Colon (tissue), 2 donors: ENCODE measurements at regions not wholly inside any gene's neighbourhood (a gene's known extent, or its start where the extent isn't known, plus 50 kb on each side); places are given as distances from the start of the nearest gene placed in this dataset.
"Not testable (repeated sequence)": the region's sequence is repeated elsewhere in the genome, so short reads cannot be mapped to it uniquely, and the experiment has no call there.

Experiments used
- FAIRE-seq: peaks from 2 replicates; lab custom pipeline; 2012; peaks lifted over from hg19 to GRCh38; lab: Jason Lieb, UNC
- donor health status: control.
- donor health status: control.

GRCh38 chr5:97937846-97938245 lies 754.8 kb upstream of the RIOK2 start:
- no peak for FAIRE-seq

- no peak for FAIRE-seq
Measured at GRCh38 chr5:97943036-97943435, 760.0 kb upstream of the RIOK2 start.

GRCh38 chr5:97951139-97951538 lies 768.1 kb upstream of the RIOK2 start:
- FAIRE-seq = no peak

- FAIRE-seq = no peak
Measured at GRCh38 chr5:97955450-97955849, 772.4 kb upstream of the RIOK2 start.

- FAIRE-seq = no peak
Measured at GRCh38 chr5:97967292-97967691, 784.2 kb upstream of the RIOK2 start.

- no peak for FAIRE-seq
Measured at GRCh38 chr5:97968346-97968745, 785.3 kb upstream of the RIOK2 start.

- FAIRE-seq = no peak
Measured at GRCh38 chr5:97979740-97980139, 793.7 kb upstream of the RGMB start.

- no peak for FAIRE-seq
Measured at GRCh38 chr5:97980291-97980690, 793.2 kb upstream of the RGMB start.

- no peak for FAIRE-seq
Measured at GRCh38 chr5:97986069-97986468, 787.4 kb upstream of the RGMB start.

- FAIRE-seq = no peak
Measured at GRCh38 chr5:97991236-97991635, 782.2 kb upstream of the RGMB start.

GRCh38 chr5:97998941-97999340 lies 774.5 kb upstream of the RGMB start:
- no peak for FAIRE-seq

- no peak for FAIRE-seq
Measured at GRCh38 chr5:98004463-98004862, 769.0 kb upstream of the RGMB start.

- no peak for FAIRE-seq
Measured at GRCh38 chr5:98016771-98017170, 756.7 kb upstream of the RGMB start.

- not testable (repeated sequence) for FAIRE-seq
Measured at GRCh38 chr5:98030273-98030672, 743.2 kb upstream of the RGMB start.

GRCh38 chr5:98031036-98031435 lies 742.4 kb upstream of the RGMB start:
- FAIRE-seq = not testable (repeated sequence)

- FAIRE-seq = no peak
Measured at GRCh38 chr5:98031496-98031895, 742.0 kb upstream of the RGMB start.

- FAIRE-seq = no peak
Measured at GRCh38 chr5:98031926-98032325, 741.5 kb upstream of the RGMB start.

GRCh38 chr5:98041661-98042060 lies 731.8 kb upstream of the RGMB start:
- FAIRE-seq = no peak

GRCh38 chr5:98042521-98042920 lies 730.9 kb upstream of the RGMB start:
- FAIRE-seq = no peak

- no peak for FAIRE-seq
Measured at GRCh38 chr5:98042961-98043360, 730.5 kb upstream of the RGMB start.

- no peak for FAIRE-seq
Measured at GRCh38 chr5:98050583-98050982, 722.9 kb upstream of the RGMB start.

GRCh38 chr5:98053170-98053569 lies 720.3 kb upstream of the RGMB start:
- FAIRE-seq = no peak

- FAIRE-seq = no peak
Measured at GRCh38 chr5:98060148-98060547, 713.3 kb upstream of the RGMB start.

GRCh38 chr5:98064118-98064685 lies 709.3 kb upstream of the RGMB start:
- FAIRE-seq = no peak
